GM12875 (cell line): ENCODE measurements at regions not wholly inside any gene's neighbourhood (a gene's known extent, or its start where the extent isn't known, plus 50 kb on each side); places are given as distances from the start of the nearest gene placed in this dataset.

Experiments used
- H3K4me3 ChIP-seq: one replicate; pipeline ENCODE4 v1.5.1; 2011; ENCODE audit warnings: low read depth, low read length, control low read depth
- TF ChIP-seq, protein P1 (sequence below): IDR thresholded peaks from 2 replicates; pipeline ENCODE4 v1.5.1; 2011; ENCODE audit warnings: low read depth, mild to moderate bottlenecking, control low read depth, inconsistent platforms, low read length, moderate library complexity, borderline replicate concordance; ENCODE audit not compliant: insufficient read depth

DNA sequence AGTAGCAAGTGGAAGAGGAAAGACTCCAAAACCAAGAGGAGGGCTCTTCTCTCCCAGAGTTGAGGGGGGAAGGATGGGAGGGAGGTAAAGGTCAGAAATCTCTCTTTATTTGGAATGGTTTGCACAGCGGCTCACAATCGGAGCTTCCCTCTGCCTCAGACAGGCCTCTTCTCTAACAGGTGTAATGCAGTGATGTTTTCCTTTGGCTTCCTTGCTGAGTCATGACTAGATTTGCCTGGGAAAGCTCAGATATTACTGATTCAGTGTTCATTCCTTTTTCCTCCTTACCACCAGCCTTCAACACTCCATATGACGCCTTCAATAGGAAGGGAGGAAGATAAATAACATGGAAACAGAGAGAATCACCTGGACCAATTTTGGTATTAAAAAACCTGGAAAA, 136.6 kb downstream of the RNF152 start:
- H3K4me3 ChIP-seq: no peak overlapping the region
- TF ChIP-seq, protein P1, sequence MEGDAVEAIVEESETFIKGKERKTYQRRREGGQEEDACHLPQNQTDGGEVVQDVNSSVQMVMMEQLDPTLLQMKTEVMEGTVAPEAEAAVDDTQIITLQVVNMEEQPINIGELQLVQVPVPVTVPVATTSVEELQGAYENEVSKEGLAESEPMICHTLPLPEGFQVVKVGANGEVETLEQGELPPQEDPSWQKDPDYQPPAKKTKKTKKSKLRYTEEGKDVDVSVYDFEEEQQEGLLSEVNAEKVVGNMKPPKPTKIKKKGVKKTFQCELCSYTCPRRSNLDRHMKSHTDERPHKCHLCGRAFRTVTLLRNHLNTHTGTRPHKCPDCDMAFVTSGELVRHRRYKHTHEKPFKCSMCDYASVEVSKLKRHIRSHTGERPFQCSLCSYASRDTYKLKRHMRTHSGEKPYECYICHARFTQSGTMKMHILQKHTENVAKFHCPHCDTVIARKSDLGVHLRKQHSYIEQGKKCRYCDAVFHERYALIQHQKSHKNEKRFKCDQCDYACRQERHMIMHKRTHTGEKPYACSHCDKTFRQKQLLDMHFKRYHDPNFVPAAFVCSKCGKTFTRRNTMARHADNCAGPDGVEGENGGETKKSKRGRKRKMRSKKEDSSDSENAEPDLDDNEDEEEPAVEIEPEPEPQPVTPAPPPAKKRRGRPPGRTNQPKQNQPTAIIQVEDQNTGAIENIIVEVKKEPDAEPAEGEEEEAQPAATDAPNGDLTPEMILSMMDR: no peak

- TF ChIP-seq, protein P1: no peak
- no peak overlapping the region for H3K4me3 ChIP-seq
Measured at GRCh38 chr18:61755555-61755954, 137.3 kb downstream of the RNF152 start.

DNA sequence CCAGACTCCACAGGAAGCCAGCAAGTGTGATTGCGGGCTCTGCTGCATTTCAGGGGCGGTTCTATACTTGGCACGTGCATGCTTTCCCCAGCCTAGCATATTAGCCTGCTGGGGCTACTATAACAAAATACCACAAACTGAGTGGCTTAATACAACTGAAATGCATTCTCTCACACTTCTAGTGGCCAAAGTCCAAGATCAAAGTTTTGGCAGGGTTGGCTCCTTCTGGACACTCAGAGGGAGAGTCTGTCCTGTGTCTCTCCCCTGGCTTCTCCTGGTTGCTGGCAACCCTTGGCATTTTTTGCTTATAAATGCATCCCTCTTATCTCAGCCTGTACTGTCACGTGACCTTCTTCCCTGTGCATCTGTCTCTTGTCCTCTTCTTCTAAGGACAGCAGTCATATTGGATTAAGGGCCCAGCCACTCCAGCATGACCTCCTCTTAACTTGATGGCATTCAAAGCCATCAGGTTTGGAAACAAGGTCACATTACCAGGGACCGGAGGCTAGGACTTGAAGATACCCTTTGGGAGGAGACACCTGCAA, 138.7 kb downstream of the RNF152 start:
- H3K4me3 ChIP-seq: no peak overlapping the region
- TF ChIP-seq, protein P1: no peak

DNA sequence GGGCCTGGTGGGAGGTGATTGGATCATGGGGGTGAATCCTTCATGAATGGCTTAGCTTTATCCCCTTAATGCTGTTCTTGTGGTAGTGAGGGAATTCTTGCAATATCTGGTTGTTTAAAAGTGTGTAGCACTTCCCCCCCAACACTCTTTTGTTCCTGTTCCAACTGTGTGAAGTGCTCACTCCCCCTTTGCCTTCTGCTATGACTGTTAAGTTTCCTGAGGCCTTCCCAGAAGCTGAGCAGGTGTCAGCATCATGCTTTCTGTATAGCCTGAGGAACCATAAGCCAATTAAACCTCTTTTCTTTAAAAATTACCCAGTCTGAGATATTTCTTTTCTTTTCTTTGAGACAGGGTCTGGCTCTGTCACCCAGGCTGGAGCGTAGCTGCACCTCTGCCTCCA, 139.4 kb downstream of the RNF152 start:
- TF ChIP-seq, protein P1: no peak

DNA sequence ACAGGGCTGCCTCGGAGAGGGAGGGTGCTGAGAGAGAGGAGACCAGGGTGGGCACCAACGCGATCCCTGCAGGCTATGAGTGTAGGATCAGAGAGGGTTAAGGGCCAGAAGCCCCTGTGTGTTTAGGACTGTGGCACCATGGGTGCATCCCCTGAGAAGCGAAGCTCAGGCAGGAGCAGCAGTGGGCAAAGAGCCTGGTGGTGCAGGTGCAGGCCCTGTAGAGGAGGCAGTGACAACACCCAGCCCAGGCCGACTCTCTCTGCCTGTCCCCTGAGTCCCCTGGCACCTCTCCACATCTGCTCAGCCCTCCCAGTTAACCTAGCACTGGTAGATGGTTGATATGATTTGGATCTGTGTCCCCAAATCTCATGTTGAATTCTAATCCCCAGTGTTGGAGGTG, 139.8 kb downstream of the RNF152 start:
- no peak overlapping the region for H3K4me3 ChIP-seq
- TF ChIP-seq, protein P1: no peak

More for the DNA sequence above, 139.4 kb downstream of the RNF152 start:
- no peak overlapping the region for H3K4me3 ChIP-seq

DNA sequence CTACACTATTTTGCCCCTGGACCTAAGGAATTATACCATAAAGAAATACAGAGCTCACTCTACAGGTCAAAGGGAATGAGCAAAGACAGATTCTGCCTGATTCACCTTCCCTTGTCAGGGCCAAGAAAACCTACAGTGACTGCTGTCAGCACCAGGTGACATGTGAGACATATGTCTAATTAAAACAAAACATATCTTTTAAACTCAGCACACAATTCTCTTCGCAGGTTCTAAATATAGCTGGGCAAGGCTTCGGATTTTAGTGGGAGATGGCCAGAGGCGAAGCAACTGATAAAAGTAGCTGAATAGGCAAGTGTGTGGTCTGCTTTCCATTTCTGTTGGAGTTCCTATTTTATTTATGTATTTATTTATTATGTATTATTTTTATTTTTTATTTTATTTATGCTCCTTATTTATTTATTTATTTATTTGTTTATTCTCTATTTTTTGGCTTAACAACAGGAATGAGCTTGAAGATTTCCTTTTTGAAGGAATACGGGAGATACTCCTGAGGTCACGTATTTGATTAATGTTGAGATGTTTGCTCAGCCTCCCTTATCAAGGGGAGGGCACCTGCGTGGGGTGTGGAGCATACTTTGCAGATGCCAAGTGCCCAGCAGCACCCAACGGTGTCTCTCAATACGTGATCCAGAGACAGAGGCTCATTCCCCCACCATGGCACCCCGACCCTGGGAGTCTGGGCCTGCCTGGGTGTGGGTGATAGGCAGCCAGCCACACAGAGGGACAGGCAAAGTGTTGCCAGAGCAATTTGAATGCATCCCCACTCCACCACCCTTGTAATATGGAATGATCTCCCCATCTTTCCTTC, 141.8 kb downstream of the RNF152 start:
- no peak overlapping the region for H3K4me3 ChIP-seq
- TF ChIP-seq, protein P1: no peak

GRCh38 chr18:61749546-61749945, 143.3 kb downstream of the RNF152 start:
- no peak overlapping the region for H3K4me3 ChIP-seq
- TF ChIP-seq, protein P1: no peak
